ENCODE measurements at regions not wholly inside any gene's neighbourhood (a gene's known extent, or its start where the extent isn't known, plus 50 kb on each side); places are given as distances from the start of the nearest gene placed in this dataset.

DNA sequence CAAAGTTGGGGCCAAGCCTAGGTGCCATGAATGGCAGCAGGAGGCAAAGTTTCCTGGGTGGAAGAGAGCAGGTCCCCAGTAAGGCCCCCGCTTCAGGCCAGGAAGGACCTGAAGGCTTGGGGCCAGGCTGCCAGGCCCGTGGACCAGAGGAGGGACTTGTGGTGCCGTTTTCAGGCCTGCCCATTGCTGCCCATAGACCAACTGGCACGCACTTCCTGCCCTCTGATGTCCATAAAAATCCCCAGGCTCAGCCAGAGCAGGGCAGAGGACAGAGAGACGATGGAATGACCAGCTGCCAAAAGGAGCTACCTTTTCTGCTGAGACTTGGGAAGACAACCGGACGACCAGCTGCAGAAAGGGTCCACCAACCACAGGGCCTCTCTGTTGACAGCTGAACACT lies 1205.5 kb downstream of the ARAP2 start (continued):
- TF ChIP-seq, protein P1, sequence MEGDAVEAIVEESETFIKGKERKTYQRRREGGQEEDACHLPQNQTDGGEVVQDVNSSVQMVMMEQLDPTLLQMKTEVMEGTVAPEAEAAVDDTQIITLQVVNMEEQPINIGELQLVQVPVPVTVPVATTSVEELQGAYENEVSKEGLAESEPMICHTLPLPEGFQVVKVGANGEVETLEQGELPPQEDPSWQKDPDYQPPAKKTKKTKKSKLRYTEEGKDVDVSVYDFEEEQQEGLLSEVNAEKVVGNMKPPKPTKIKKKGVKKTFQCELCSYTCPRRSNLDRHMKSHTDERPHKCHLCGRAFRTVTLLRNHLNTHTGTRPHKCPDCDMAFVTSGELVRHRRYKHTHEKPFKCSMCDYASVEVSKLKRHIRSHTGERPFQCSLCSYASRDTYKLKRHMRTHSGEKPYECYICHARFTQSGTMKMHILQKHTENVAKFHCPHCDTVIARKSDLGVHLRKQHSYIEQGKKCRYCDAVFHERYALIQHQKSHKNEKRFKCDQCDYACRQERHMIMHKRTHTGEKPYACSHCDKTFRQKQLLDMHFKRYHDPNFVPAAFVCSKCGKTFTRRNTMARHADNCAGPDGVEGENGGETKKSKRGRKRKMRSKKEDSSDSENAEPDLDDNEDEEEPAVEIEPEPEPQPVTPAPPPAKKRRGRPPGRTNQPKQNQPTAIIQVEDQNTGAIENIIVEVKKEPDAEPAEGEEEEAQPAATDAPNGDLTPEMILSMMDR (IDR thresholded peaks at IDR 0.05; ENCODE audit: control extremely low read depth in 1 of 3, insufficient read depth in 1 of 3, low read depth in 1 of 3, low read length in 3 of 3), result no peak
- TF ChIP-seq BACH1 (IDR thresholded peaks at IDR 0.05; ENCODE audit: low read length) (no peak), JUND (IDR thresholded peaks at IDR 0.05; ENCODE audit: low read length) (no peak), MAFK (IDR thresholded peaks at IDR 0.05; ENCODE audit: low read depth, low read length) (no peak)
